Nephron progenitor cell (in vitro differentiated cells): ENCODE measurements at regions not wholly inside any gene's neighbourhood (a gene's known extent, or its start where the extent isn't known, plus 50 kb on each side); places are given as distances from the start of the nearest gene placed in this dataset.

Source experiments
- DNase-seq: peaks from one replicate; pipeline ENCODE4 v3.0.0; 2021
- H3K27ac Mint-ChIP-seq: 2 replicates; pipeline ENCODE4 v1.8.0; 2021; ENCODE audit warnings: mild to moderate bottlenecking, moderate library complexity, mixed read lengths
- H3K27me3 Mint-ChIP-seq: 2 replicates; pipeline ENCODE4 v1.8.0; 2021; ENCODE audit warnings: mild to moderate bottlenecking, low read depth, mixed read lengths; ENCODE audit not compliant: poor library complexity
- H3K36me3 Mint-ChIP-seq: 2 replicates; pipeline ENCODE4 v1.8.0; 2021; ENCODE audit warnings: low read depth, mixed read lengths
- H3K4me1 Mint-ChIP-seq: 2 replicates; pipeline ENCODE4 v1.8.0; 2021; ENCODE audit warnings: mixed read lengths
- H3K4me3 Mint-ChIP-seq: 2 replicates; pipeline ENCODE4 v1.8.0; 2021; ENCODE audit warnings: mild to moderate bottlenecking, moderate library complexity, mixed read lengths
- H3K9me3 Mint-ChIP-seq: 2 replicates; pipeline ENCODE4 v1.8.0; 2021; ENCODE audit warnings: mild to moderate bottlenecking, moderate library complexity, mixed read lengths
- CTCF ChIP-seq: fragments of 200-600 bp; sonication (generic); IDR thresholded peaks from 2 replicates; pipeline ENCODE4 v1.5.0; 2021; ENCODE audit warnings: antibody characterized with exemption

GRCh38 chr4:108466936-108467902 lies 153.2 kb upstream of the RPL34 start:
- H3K27ac Mint-ChIP-seq: peak overlapping the region; percentile 44
- DNase-seq: no peak
- H3K4me1 Mint-ChIP-seq: peaks cover 15% of the 10 kb centered on the region
- H3K9me3 Mint-ChIP-seq: no peaks in the 10 kb centered on the region
- TF ChIP-seq CTCF: no peak
- no peaks in the 10 kb centered on the region for H3K27me3 Mint-ChIP-seq
- no peak overlapping the region for H3K4me3 Mint-ChIP-seq
- H3K36me3 Mint-ChIP-seq: no peaks in the 10 kb centered on the region

DNA sequence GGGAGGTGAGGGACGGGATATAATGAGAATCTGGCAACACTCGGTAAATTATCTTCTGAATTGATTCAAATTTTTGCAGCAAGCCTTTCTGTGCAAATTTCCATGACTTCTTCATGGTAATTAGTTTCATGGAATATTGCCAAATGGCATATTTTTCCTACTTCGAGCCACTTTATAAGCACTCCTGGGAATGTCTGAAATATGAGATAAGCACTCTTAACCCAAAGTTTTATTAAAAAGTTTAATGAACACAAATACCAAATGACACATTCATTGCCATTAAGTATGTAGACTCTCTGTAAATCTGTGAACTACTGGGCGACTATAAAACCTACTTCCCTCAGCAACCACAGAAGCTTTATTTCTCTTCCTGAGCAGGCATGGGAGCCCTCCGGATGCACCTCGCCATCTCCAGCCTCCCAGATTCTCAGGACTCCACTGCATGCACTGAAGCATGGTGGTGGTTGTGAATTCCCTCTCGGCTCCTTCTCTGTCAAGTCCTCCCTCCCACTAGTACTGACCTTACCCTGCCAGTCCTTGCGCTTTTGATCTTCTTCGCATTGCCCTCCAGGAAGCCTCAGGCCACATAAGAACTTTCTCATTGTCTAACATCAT lies 154.4 kb upstream of the RPL34 start:
- H3K4me3 Mint-ChIP-seq: no peak overlapping the region
- H3K36me3 Mint-ChIP-seq: no peaks in the 10 kb centered on the region
- DNase-seq: no peak
- no peaks in the 10 kb centered on the region for H3K27me3 Mint-ChIP-seq
- H3K4me1 Mint-ChIP-seq: peaks cover 15% of the 10 kb centered on the region
- TF ChIP-seq CTCF: no peak
- peak overlapping the region; percentile 41 for H3K27ac Mint-ChIP-seq
- H3K9me3 Mint-ChIP-seq: no peaks in the 10 kb centered on the region

DNA sequence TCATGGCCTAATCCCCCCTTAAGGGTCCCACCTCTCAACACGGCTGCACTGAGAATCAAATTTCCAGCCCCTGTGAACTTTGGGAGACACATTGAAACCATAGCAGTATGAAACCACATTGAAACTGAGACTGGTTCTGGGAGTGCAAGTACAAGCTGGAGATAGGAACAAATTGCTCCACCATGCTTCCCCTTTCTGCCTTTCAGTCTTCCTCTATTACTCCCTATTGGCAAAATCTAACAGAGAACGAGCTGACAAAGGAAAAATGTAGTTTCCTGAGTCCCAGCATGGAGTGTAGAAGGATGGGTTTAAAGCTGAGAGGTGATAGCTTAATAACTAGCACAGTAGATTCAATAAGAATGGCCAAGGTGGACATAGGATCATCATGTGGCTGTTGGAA lies 161.7 kb upstream of the RPL34 start:
- Mint-ChIP-seq H3K27ac (peak overlapping the region; percentile 50), H3K4me3 (no peak overlapping the region), H3K9me3 (peaks cover 15% of the 10 kb centered on the region), H3K4me1 (peaks cover 24% of the 10 kb centered on the region), H3K27me3 (peaks cover 4% of the 10 kb centered on the region), H3K36me3 (peaks cover 4% of the 10 kb centered on the region)
- no peak for DNase-seq
- no peak for TF ChIP-seq CTCF

- DNase-seq: no peak
- H3K4me3 Mint-ChIP-seq: no peak overlapping the region
- H3K4me1 Mint-ChIP-seq: peaks cover 28% of the 10 kb centered on the region
- H3K36me3 Mint-ChIP-seq: peaks cover 4% of the 10 kb centered on the region
- H3K9me3 Mint-ChIP-seq: peaks cover 15% of the 10 kb centered on the region
- peak overlapping the region; percentile 9 for H3K27ac Mint-ChIP-seq
- peaks cover 4% of the 10 kb centered on the region for H3K27me3 Mint-ChIP-seq
- TF ChIP-seq CTCF: no peak
Measured at GRCh38 chr4:108454227-108454626, 166.1 kb upstream of the RPL34 start.

GRCh38 chr4:108453366-108453765 lies 167.0 kb upstream of the RPL34 start:
- H3K36me3 Mint-ChIP-seq: peaks cover 4% of the 10 kb centered on the region
- no peak for TF ChIP-seq CTCF
- no peak for DNase-seq
- no peak overlapping the region for H3K4me3 Mint-ChIP-seq
- peaks cover 15% of the 10 kb centered on the region for H3K9me3 Mint-ChIP-seq
- peaks cover 4% of the 10 kb centered on the region for H3K27me3 Mint-ChIP-seq
- no peak overlapping the region for H3K27ac Mint-ChIP-seq
- peaks cover 28% of the 10 kb centered on the region for H3K4me1 Mint-ChIP-seq
